Uterus (tissue), 2 donors: ENCODE measurements at regions not wholly inside any gene's neighbourhood (a gene's known extent, or its start where the extent isn't known, plus 50 kb on each side); places are given as distances from the start of the nearest gene placed in this dataset.

Source experiments
- POLR2A ChIP-seq, 2 donors: fragments of 450-650 bp; IDR thresholded peaks; one replicate each; pipeline ENCODE4 v1.6.1; 2016; ENCODE audit warnings: antibody characterized with exemption in 2 of 2, mild to moderate bottlenecking in 1 of 2, moderate library complexity in 1 of 2
- TF ChIP-seq, protein P1 (sequence below), 4 experiments: fragments of 200-600 bp in 2 of 4; fragments of 450-650 bp in 2 of 4; sonication (generic) in 2 of 4; IDR thresholded peaks; one replicate each; pipeline ENCODE4 v1.5.1; 2016 to 2019; ENCODE audit warnings: antibody characterized with exemption in 4 of 4, mild to moderate bottlenecking in 2 of 4, moderate library complexity in 1 of 4

GRCh38 chr2:224157655-224158054 is 118.6 kb upstream of the SERPINE2 start:
- TF ChIP-seq, protein P1, sequence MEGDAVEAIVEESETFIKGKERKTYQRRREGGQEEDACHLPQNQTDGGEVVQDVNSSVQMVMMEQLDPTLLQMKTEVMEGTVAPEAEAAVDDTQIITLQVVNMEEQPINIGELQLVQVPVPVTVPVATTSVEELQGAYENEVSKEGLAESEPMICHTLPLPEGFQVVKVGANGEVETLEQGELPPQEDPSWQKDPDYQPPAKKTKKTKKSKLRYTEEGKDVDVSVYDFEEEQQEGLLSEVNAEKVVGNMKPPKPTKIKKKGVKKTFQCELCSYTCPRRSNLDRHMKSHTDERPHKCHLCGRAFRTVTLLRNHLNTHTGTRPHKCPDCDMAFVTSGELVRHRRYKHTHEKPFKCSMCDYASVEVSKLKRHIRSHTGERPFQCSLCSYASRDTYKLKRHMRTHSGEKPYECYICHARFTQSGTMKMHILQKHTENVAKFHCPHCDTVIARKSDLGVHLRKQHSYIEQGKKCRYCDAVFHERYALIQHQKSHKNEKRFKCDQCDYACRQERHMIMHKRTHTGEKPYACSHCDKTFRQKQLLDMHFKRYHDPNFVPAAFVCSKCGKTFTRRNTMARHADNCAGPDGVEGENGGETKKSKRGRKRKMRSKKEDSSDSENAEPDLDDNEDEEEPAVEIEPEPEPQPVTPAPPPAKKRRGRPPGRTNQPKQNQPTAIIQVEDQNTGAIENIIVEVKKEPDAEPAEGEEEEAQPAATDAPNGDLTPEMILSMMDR (IDR thresholded peaks at IDR 0.05), result no peak
- no peak for TF ChIP-seq POLR2A (IDR thresholded peaks at IDR 0.05)
